NT2/D1 (cell line): ENCODE measurements at regions not wholly inside any gene's neighbourhood (a gene's known extent, or its start where the extent isn't known, plus 50 kb on each side); places are given as distances from the start of the nearest gene placed in this dataset.

ENCODE experiments used
- DNase-seq: peaks from one replicate; pipeline ENCODE4 v3.0.0-alpha.2; 2011; ENCODE audit warnings: low read depth, low spot score
- H3K27me3 ChIP-seq: 2 replicates; pipeline ENCODE4 v1.6.0; 2011; ENCODE audit warnings: mild to moderate bottlenecking; ENCODE audit not compliant: insufficient read length, insufficient read depth
- H3K36me3 ChIP-seq: 2 replicates; pipeline ENCODE4 v1.6.1; 2011; ENCODE audit warnings: mild to moderate bottlenecking, low read length, mixed read lengths; ENCODE audit not compliant: insufficient read depth, insufficient read length
- H3K4me1 ChIP-seq: 2 replicates; pipeline ENCODE4 v1.5.1; 2011; ENCODE audit not compliant: insufficient read depth, insufficient read length
- H3K4me3 ChIP-seq: 2 replicates; pipeline ENCODE4 v1.5.1; 2011; ENCODE audit warnings: low read depth; ENCODE audit not compliant: insufficient read length
- H3K9ac ChIP-seq: 2 replicates; pipeline ENCODE4 v1.6.0; 2011; ENCODE audit warnings: low read depth; ENCODE audit not compliant: insufficient read length
- H3K9me3 ChIP-seq: 2 replicates; pipeline ENCODE4 v1.5.1; 2011; ENCODE audit warnings: mild to moderate bottlenecking, low read length; ENCODE audit not compliant: insufficient read depth
- SUZ12 ChIP-seq: IDR thresholded peaks from 2 replicates; pipeline ENCODE4 v1.6.1; 2011; ENCODE audit not compliant: insufficient read length, insufficient read depth; ENCODE audit errors: extremely low read depth
- YY1 ChIP-seq: IDR thresholded peaks from 2 replicates; pipeline ENCODE4 v1.6.1; 2011; ENCODE audit not compliant: insufficient read length, insufficient read depth
- ZNF274 ChIP-seq: IDR thresholded peaks from 2 replicates; pipeline ENCODE4 v1.6.1; 2011; ENCODE audit warnings: mild to moderate bottlenecking, low read depth, low read length

DNA sequence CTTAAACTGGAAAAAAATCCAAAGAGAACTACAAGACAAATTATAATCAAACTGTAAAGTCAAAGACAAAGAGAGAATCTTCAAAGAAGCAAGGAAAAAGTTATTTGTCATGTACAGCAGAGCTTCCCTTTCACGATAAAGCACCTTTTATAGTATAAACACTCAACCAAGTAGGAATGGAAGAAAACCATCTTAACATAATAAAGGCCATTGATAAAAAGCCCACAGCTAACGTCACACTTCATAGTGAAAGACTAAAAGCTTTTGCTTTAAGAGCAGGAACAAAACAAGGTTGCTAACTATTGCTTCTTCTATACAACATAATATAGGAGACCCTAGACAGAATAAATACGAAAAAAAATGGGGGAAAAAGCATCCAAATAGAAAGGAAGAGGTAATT is 595.7 kb upstream of the POU3F4 start:
- H3K36me3 ChIP-seq, result no peaks in the 10 kb centered on the region
- no peak overlapping the region for H3K9ac ChIP-seq
- TF ChIP-seq ZNF274, result no peak
- TF ChIP-seq SUZ12, result no peak
- TF ChIP-seq YY1, result no peak
- H3K27me3 ChIP-seq, result no peaks in the 10 kb centered on the region
- DNase-seq, result no peak
- H3K9me3 ChIP-seq, result no peaks in the 10 kb centered on the region
- H3K4me1 ChIP-seq, result no peaks in the 10 kb centered on the region
- no peak overlapping the region for H3K4me3 ChIP-seq

DNA sequence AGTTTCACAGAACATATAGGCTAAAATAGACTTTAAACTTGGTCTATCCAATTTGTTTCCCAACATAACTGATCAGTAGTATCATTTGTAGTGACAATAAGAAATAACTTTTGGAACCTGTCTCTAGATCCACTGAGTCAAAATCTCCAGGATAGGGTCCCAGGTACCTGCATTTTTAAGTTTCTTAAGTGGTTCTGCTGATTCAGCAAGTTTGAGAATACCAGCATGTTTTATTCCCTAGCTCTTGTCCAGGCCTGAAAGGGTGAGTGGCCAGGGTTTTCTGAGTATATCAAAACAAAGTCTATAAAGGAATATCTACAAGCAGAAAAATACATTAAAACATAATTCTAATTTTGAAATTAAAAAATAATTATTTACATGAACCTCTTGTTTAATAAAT is 573.1 kb upstream of the POU3F4 start:
- Histone ChIP-seq H3K4me3 (no peak overlapping the region), H3K9me3 (peaks cover 6% of the 10 kb centered on the region; the same call in 1 of the 2 replicates), H3K4me1 (no peaks in the 10 kb centered on the region), H3K9ac (no peak overlapping the region), H3K36me3 (no peaks in the 10 kb centered on the region), H3K27me3 (no peaks in the 10 kb centered on the region)
- DNase-seq, result no peak
- no peak for TF ChIP-seq YY1
- TF ChIP-seq ZNF274, result no peak
- no peak for TF ChIP-seq SUZ12

DNA sequence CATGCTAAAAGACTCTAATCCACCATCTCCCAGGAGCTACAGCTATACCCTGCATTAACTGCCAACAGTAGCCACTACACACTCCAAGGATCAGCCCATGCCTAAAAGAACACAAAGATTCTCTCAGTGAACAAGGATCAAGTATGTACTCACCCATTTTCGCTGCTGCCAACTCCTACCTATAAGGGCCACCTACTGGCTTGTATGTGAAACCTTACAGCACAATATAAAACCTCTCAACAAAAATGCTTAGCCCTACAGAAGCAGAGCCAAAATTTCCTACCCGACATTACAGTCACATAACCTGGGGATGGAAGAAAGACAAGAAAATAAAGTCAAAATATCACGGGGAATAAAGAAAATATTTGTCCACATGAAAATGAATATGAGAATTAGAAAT is 562.8 kb upstream of the POU3F4 start:
- no peak for DNase-seq
- no peaks in the 10 kb centered on the region for H3K27me3 ChIP-seq
- no peak for TF ChIP-seq YY1
- no peak for TF ChIP-seq ZNF274
- no peak for TF ChIP-seq SUZ12

DNA sequence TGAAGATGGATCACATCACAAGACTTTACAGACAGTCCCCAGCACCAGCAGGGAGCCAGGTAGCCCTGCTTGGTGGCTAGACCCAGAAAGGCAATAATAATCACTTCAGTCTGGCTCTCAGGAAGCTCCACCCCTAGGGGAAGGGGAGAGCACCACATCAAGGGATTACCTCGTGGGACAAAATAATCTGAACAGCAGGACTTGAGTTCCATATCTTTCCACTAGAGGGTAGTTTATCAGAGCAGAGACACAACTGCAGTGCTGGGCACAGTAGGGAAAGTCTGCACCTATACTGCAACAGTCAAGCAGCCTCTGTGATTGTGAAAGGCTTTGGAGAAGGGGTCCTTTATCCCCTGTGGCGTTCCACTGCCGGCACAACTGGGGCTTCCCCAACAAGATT is 547.0 kb upstream of the POU3F4 start:
- no peaks in the 10 kb centered on the region for H3K27me3 ChIP-seq
- H3K36me3 ChIP-seq, result no peaks in the 10 kb centered on the region
- DNase-seq, result peak; percentile 9
- no peaks in the 10 kb centered on the region for H3K4me1 ChIP-seq
- H3K4me3 ChIP-seq, result no peak overlapping the region
- no peak overlapping the region for H3K9ac ChIP-seq
- H3K9me3 ChIP-seq, result no peaks in the 10 kb centered on the region
- TF ChIP-seq YY1 (no peak), SUZ12 (no peak), ZNF274 (no peak)

More for the DNA sequence above, 562.8 kb upstream of the POU3F4 start:
- H3K9me3 ChIP-seq, result no peaks in the 10 kb centered on the region
- no peak overlapping the region for H3K9ac ChIP-seq
- H3K4me1 ChIP-seq, result no peaks in the 10 kb centered on the region
- H3K4me3 ChIP-seq, result no peak overlapping the region
- no peaks in the 10 kb centered on the region for H3K36me3 ChIP-seq

DNA sequence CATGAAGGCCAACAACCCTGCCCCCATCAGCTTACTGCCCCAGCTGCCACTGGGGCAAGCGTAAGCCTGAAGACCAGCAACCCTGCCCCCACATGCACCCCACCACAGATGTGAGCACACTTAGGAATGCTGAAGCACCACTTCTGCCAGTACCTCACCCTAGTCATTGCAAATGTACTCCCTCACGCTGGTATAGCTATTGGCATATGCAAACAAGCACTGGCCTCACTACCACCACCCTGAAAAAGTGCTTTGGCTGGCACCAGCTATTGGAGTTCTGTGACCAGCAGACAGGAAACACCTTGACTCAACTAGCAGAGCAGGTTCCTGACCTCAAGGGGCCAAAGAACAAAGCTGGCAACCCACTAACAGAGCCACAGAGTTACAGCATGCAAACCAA is 534.4 kb upstream of the POU3F4 start:
- Histone ChIP-seq H3K9me3 (no peaks in the 10 kb centered on the region), H3K36me3 (no peaks in the 10 kb centered on the region), H3K9ac (no peak overlapping the region), H3K4me3 (no peak overlapping the region), H3K27me3 (no peaks in the 10 kb centered on the region), H3K4me1 (no peaks in the 10 kb centered on the region)
- DNase-seq, result no peak
- TF ChIP-seq ZNF274 (no peak), SUZ12 (no peak), YY1 (no peak)

DNA sequence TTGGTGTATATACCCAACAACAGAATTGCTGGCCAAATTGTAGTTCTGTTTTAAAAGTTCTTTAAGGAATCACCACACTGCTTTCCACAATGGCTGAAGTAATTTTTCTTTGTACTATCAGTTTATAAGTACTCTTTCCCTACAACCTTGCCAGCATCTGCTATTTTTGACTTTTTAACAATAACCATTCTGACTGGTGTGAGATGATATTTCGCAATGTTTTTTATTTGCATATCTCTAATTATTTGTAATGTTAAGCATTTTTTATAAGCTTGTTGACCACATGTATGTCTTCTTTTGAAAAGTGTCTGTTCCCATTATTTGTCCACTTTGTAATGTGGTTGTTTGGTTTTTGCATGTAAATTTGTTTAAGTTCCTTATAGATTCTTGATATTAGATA is 509.9 kb upstream of the POU3F4 start:
- Histone ChIP-seq H3K4me1 (no peaks in the 10 kb centered on the region), H3K36me3 (no peaks in the 10 kb centered on the region), H3K27me3 (no peaks in the 10 kb centered on the region), H3K9me3 (no peaks in the 10 kb centered on the region), H3K9ac (no peak overlapping the region), H3K4me3 (no peak overlapping the region)
- no peak for DNase-seq
- no peak for TF ChIP-seq ZNF274
- no peak for TF ChIP-seq SUZ12
- no peak for TF ChIP-seq YY1

DNA sequence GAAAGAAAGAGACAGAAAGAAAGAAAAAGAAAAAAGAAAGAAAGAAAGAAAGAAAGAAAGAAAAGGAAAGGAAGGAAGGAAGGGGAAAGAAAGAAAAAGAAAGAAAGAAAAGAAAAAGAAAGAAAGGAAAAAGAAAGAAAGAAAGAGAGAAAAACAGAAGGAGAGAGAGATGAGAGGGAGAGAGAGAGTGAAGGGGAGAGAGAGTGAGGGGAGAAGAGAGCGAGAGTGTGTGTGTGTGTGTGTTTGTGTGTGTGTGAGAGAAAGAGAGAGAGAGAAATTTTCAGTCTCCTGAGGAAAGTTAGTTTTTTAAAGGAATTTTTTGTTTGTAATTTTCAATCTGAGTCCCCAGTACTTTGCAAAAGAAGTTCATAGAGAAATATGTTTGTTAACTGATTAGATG is 504.1 kb upstream of the POU3F4 start:
- H3K4me3 ChIP-seq, result no peak overlapping the region

DNA sequence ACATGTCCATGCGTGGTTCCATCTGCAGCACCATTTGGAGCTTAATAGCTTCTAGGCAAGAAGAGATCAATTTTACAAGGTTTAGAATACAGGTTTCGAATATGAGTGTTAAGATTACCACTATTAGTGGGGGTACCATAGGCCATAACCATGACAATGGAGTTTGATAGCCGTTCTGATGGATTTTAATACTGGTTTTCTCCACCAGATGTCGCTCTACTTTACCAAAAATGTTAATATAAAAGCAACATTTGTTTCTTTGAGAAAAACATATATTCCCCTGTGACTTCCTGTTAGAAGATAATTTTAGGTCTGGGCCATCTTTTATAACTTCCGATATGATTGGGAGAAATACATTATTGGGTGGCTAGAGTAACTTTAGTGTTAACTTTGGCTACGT is 499.7 kb upstream of the POU3F4 start:
- Histone ChIP-seq H3K27me3 (no peaks in the 10 kb centered on the region), H3K4me3 (no peak overlapping the region), H3K36me3 (no peaks in the 10 kb centered on the region), H3K9ac (no peak overlapping the region), H3K4me1 (no peaks in the 10 kb centered on the region), H3K9me3 (no peaks in the 10 kb centered on the region)
- TF ChIP-seq YY1 (no peak), ZNF274 (no peak), SUZ12 (no peak)
- no peak for DNase-seq

More for the DNA sequence above, 504.1 kb upstream of the POU3F4 start:
- no peaks in the 10 kb centered on the region for H3K36me3 ChIP-seq
- no peaks in the 10 kb centered on the region for H3K4me1 ChIP-seq
- DNase-seq, result no peak
- TF ChIP-seq YY1, result no peak
- no peak for TF ChIP-seq SUZ12
- no peak for TF ChIP-seq ZNF274
- no peaks in the 10 kb centered on the region for H3K9me3 ChIP-seq
- H3K27me3 ChIP-seq, result no peaks in the 10 kb centered on the region
- no peak overlapping the region for H3K9ac ChIP-seq
